ENCODE measurements at regions not wholly inside any gene's neighbourhood (a gene's known extent, or its start where the extent isn't known, plus 50 kb on each side); places are given as distances from the start of the nearest gene placed in this dataset.
A peak's percentile ranks its signal among the peaks of the same experiment; 100 is the strongest.

GRCh38 chr2:84314901-84315330 lies 144.2 kb downstream of the SUCLG1 start:
- TF ChIP-seq CTCF (IDR thresholded peaks at IDR 0.05) (peak; percentile 51 to 80 (median 64)), POLR2A (IDR thresholded peaks at IDR 0.05) (no peak), POLR2AphosphoS5 (IDR thresholded peaks at IDR 0.05) (no peak)

Data from breast epithelium (tissue), 3 donors.